GM18526 (cell line): ENCODE measurements at regions not wholly inside any gene's neighbourhood (a gene's known extent, or its start where the extent isn't known, plus 50 kb on each side); places are given as distances from the start of the nearest gene placed in this dataset.

Experiments
- POLR2A ChIP-seq: IDR thresholded peaks from 3 replicates; pipeline ENCODE4 v1.6.1; 2011; ENCODE audit not compliant: insufficient read length; ENCODE audit errors: extremely low read depth

DNA sequence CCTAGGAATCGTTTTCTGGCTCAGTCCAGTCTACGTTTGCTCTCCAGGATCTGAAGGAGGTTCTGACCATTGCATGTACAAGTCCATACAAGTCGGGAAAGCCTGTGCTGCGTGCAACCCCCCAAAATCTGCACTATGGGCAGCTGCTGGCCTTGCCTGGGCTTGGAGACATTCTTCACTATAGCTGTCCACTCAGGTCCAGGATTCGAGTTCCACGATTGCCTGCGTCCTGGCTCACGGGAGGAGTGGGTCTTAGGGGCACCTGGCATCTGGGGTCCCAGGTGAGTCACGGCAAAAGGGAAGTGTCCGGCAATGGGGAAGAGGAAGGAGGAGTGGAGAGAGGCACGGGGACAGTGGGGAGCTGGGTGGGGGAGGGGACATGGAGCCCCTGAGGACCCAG, 563.0 kb downstream of the BRD1 start:
- TF ChIP-seq POLR2A = no peak

- TF ChIP-seq POLR2A = no peak
Observed at GRCh38 chr22:49263101-49263500, 564.6 kb downstream of the BRD1 start.

DNA sequence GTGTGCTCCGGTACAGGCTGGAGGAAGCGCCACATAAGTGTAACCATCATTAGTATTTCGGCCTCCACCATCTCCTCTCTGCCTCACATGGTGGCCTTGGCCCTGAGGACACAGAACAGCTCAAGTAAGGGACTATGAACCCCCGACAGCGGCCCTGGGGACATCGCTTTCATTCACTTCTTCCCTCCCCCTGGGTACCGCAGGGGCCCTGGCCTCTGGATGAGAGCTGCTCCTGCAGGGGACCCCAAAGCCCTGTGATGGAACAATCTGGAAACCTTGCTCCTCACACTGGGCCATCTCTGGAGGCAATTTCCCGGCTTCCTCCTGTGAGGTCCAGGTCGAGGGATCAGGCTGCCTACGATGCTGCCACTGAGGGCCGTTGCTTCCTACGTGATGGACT, 565.5 kb downstream of the BRD1 start:
- no peak for TF ChIP-seq POLR2A

- TF ChIP-seq POLR2A = no peak
Observed at GRCh38 chr22:49261616-49262015, 566.1 kb downstream of the BRD1 start.

GRCh38 chr22:49260681-49261580, 566.7 kb downstream of the BRD1 start:
- no peak for TF ChIP-seq POLR2A

GRCh38 chr22:49259839-49260615, 567.6 kb downstream of the BRD1 start:
- no peak for TF ChIP-seq POLR2A

GRCh38 chr22:49258107-49259010, 569.3 kb downstream of the BRD1 start:
- no peak for TF ChIP-seq POLR2A

DNA sequence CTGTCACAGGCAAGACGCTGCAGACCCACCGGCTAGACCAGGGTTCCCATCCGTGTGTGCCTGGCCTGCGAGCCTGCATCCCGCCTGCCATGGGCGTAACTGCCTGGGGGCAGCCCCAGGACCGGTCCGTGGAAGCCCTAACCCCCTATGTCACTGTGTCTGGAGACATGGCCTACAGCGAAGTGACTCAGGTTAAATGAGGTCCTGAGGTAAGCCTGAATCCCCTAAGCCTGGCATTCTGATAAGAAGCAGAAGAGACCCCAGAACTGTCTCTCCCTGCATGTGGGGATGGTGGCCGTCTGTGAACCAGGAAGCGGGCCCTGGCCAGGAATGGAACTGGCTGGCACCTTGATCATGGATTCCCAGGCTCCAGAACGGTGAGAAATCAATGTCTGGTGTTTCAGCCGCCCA, 570.1 kb downstream of the BRD1 start:
- TF ChIP-seq POLR2A = no peak

GRCh38 chr22:49255741-49256318, 571.8 kb downstream of the BRD1 start:
- TF ChIP-seq POLR2A = no peak

DNA sequence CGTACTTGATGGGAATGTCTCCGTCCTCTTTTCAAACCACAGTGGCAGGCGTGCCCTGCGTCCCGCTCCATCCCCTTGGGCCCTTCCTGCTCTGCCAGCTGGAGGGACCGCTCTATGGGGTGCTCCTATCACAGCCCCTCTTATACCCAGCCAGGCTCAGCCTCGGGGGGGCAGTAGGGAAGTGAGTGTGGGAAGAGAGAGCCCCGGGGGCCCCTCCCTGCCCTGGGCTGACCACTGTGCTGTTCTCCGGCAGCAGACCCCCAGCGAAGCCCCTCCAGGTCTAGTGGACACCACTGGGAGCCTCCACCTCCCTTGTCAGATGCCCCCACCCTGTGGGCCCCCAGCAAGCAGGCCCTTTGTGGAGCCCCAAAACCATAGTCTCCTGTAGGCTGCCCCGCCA, 572.5 kb downstream of the BRD1 start:
- no peak for TF ChIP-seq POLR2A

GRCh38 chr22:49253656-49254055, 574.0 kb downstream of the BRD1 start:
- no peak for TF ChIP-seq POLR2A

GRCh38 chr22:49251371-49251770, 576.3 kb downstream of the BRD1 start:
- TF ChIP-seq POLR2A = no peak

DNA sequence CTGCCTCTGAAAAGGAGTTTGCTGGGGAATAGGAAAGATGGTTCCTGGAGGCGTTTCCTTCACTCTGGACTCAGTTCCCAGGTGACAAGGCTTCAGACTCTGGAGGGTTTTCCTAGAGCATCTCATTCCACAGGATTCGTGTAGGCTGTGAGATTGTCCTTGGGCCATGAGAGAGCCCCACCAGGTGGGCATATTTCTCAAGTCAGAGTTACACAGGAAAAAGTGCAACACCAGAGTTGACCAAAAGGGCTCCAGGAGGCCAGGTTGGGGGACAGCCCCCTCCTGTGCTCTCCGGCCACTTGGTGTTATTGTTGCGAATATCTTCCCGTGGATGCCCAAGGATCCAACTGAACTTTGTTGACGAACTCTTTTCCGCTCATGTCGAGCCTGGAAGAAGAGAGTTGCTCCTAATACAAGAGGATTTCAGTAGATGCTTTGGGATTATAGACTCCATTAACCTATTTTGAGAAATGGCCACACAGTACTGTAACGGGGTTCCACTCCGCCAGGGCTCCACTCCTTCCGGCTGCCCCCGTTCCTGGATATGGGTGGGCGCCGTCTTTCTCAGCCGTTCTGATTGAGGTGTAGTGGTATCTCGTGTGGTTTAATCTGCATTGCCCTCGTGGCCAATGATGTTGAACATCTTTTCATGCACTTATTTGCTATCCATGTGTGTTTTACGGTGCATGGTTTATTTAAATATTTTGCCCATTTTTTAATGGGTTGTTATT, 580.3 kb downstream of the BRD1 start:
- no peak for TF ChIP-seq POLR2A
